Right renal cortex interstitium (tissue), 3 donors: ENCODE measurements at regions not wholly inside any gene's neighbourhood (a gene's known extent, or its start where the extent isn't known, plus 50 kb on each side); places are given as distances from the start of the nearest gene placed in this dataset.

Experiments used
- DNase-seq, 3 donors: peaks; one replicate each; pipeline ENCODE4 v3.0.0-alpha.2; 2013; ENCODE audit warnings: low read depth in 3 of 3, low spot score in 2 of 3

GRCh38 chr16:87131061-87131995 is 185.9 kb downstream of the C16orf95 start:
- DNase-seq, result no peak

- DNase-seq, result no peak
These were observed 185.2 kb downstream of the C16orf95 start for GRCh38 chr16:87131996-87132345.

- DNase-seq, result no peak
These were observed 184.7 kb downstream of the C16orf95 start for GRCh38 chr16:87132361-87133014.

GRCh38 chr16:87133112-87133850 is 183.9 kb downstream of the C16orf95 start:
- no peak for DNase-seq

- no peak for DNase-seq
These were observed 183.1 kb downstream of the C16orf95 start for GRCh38 chr16:87133966-87134627.

GRCh38 chr16:87134628-87134995 is 182.6 kb downstream of the C16orf95 start:
- DNase-seq, result no peak

- DNase-seq, result no peak
These were observed 181.8 kb downstream of the C16orf95 start for GRCh38 chr16:87135246-87136030.

GRCh38 chr16:87138316-87138715 is 178.9 kb downstream of the C16orf95 start:
- DNase-seq, result no peak

GRCh38 chr16:87138738-87139267 is 178.4 kb downstream of the C16orf95 start:
- no peak for DNase-seq

GRCh38 chr16:87140211-87141200 is 176.7 kb downstream of the C16orf95 start:
- DNase-seq, result no peak

- no peak for DNase-seq
These were observed 175.8 kb downstream of the C16orf95 start for GRCh38 chr16:87141402-87141801.

- DNase-seq, result no peak
These were observed 173.5 kb downstream of the C16orf95 start for GRCh38 chr16:87143661-87144121.

GRCh38 chr16:87144232-87144631 is 173.0 kb downstream of the C16orf95 start:
- no peak for DNase-seq

GRCh38 chr16:87145181-87146176 is 171.7 kb downstream of the C16orf95 start:
- no peak for DNase-seq

- no peak for DNase-seq
These were observed 170.5 kb downstream of the C16orf95 start for GRCh38 chr16:87146676-87147075.

GRCh38 chr16:87149051-87149450 is 168.1 kb downstream of the C16orf95 start:
- no peak for DNase-seq

- DNase-seq, result no peak
These were observed 166.9 kb downstream of the C16orf95 start for GRCh38 chr16:87150262-87150661.
